ENCODE measurements at regions not wholly inside any gene's neighbourhood (a gene's known extent, or its start where the extent isn't known, plus 50 kb on each side); places are given as distances from the start of the nearest gene placed in this dataset.

DNA sequence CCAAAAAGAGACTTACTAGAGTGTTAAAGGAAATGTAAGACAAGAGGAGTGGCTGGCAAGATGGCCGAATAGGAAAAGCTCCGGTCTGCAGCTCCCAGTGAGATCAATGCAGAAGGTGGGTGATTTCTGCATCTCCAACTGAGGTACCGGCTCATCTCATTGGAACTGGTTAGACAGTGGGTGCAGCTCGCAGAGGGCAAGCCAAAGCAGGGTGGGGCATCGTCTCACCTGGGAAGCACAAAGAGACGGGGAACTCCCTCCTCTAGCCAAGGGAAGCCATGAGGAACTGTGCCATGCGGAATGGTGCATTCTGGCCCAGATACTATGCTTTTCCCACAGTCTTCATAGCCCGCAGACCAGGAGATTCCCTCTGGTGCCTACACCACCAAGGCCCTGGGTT, 308.7 kb downstream of the AGTPBP1 start:
- CTCF ChIA-PET, result no interaction called here
- BruUV-seq (replicated peaks), result no TSS peak

DNA sequence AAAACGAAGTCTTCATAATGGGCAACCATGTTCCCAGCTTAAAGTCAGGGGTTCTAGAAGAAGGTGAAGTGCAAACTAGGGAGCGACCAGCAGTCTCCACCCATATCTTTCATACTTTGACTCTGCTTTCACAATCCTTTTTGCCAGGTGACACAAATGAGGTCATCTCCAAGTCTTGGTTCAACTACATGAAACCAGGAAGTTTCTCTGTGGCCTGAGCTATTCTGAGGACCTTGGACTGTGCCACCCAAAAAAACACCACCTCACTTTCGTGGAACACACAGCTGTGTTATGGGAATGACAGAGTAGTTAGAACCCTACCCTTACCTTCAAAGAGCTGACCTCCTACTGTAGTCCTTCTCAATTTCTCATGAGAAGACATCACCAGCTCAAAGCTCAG, 309.2 kb downstream of the AGTPBP1 start:
- TF ChIP-seq, protein P1, sequence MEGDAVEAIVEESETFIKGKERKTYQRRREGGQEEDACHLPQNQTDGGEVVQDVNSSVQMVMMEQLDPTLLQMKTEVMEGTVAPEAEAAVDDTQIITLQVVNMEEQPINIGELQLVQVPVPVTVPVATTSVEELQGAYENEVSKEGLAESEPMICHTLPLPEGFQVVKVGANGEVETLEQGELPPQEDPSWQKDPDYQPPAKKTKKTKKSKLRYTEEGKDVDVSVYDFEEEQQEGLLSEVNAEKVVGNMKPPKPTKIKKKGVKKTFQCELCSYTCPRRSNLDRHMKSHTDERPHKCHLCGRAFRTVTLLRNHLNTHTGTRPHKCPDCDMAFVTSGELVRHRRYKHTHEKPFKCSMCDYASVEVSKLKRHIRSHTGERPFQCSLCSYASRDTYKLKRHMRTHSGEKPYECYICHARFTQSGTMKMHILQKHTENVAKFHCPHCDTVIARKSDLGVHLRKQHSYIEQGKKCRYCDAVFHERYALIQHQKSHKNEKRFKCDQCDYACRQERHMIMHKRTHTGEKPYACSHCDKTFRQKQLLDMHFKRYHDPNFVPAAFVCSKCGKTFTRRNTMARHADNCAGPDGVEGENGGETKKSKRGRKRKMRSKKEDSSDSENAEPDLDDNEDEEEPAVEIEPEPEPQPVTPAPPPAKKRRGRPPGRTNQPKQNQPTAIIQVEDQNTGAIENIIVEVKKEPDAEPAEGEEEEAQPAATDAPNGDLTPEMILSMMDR (conservative IDR thresholded peaks at IDR 0.05; ENCODE audit: low read depth, low read length), result no peak
- no peak for TF ChIP-seq EZH2 (IDR thresholded peaks at IDR 0.05; ENCODE audit: borderline replicate concordance, low read depth, low read length, poor library complexity, severe bottlenecking)
- CTCF ChIA-PET, result no interaction called here

More for the DNA sequence above, 308.7 kb downstream of the AGTPBP1 start:
- POLR2A ChIA-PET (ENCODE audit: low non-redundant PET), result no interaction called here
- Histone ChIP-seq H3K9me3 (ENCODE audit: low read depth, low read length, poor library complexity, severe bottlenecking) (no peaks in the 10 kb centered on the region), H3K4me1 (ENCODE audit: insufficient read depth, low read length, poor library complexity, severe bottlenecking) (no peaks in the 10 kb centered on the region), H3K27ac (ENCODE audit: low read depth, low read length, poor library complexity, severe bottlenecking) (no peak overlapping the region), H3K27me3 (replicated peaks; ENCODE audit: insufficient read depth, low read depth, low read length, poor library complexity) (peaks cover 45% of the 10 kb centered on the region), H3K4me3 (ENCODE audit: low read depth, low read length, poor library complexity, severe bottlenecking) (no peak overlapping the region), H3K36me3 (ENCODE audit: insufficient read depth, low read length, poor library complexity, severe bottlenecking) (no peaks in the 10 kb centered on the region)
- TF ChIP-seq, protein P1 (conservative IDR thresholded peaks at IDR 0.05; ENCODE audit: low read depth, low read length), result no peak
- TF ChIP-seq EZH2 (IDR thresholded peaks at IDR 0.05; ENCODE audit: borderline replicate concordance, low read depth, low read length, poor library complexity, severe bottlenecking), result no peak
- intact Hi-C loops (cut with micrococcal nuclease; ENCODE audit: unreplicated experiment), result no loop called here
- no peak for DNase-seq (ENCODE audit: low spot score)

DNA sequence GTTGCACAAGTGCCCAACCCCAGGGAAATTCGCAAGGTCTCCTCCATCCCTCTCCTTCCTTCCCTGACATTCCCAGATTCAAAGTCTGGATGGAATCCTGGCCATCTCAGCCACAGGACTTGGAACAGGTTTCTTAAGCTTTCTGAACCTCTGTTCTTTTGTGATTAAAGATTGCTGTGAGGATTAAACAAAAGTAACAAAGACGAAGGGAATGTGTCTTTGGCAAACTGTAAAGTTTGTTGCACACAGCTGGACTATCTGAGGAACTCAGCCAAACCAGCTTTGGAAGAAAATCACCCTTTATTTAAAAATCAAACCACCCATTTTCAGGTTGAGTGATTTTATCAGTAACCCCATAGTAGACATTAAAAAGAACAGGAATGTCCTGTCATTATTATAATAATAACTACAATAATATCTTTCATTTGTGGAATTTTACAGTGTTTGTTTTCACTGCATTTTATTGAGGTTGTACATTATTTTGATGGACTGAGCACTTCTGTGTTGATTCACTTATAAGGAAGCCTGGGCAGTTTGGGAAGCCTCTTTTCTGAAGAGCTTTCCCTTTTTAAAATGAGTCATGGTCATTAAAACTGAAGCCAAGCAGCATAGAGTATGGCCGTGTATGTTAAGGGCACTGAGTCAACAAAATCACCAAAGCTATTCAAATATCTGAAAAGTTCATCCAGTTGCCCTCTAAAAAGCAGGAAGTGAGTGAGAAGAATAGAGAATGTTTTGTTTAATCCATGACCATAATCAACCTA, 310.2 kb downstream of the AGTPBP1 start:
- intact Hi-C loops (cut with micrococcal nuclease; ENCODE audit: unreplicated experiment), result no loop called here
- no peak overlapping the region for H3K27ac ChIP-seq (ENCODE audit: low read depth, low read length, poor library complexity, severe bottlenecking)
- no peak overlapping the region for H3K4me3 ChIP-seq (ENCODE audit: low read depth, low read length, poor library complexity, severe bottlenecking)
- no TSS peak for BruUV-seq (replicated peaks)
- ChIA-PET CTCF (no interaction called here), POLR2A (ENCODE audit: low non-redundant PET) (no interaction called here)
- H3K27me3 ChIP-seq (replicated peaks; ENCODE audit: insufficient read depth, low read depth, low read length, poor library complexity), result peaks cover 59% of the 10 kb centered on the region
- TF ChIP-seq, protein P1 (conservative IDR thresholded peaks at IDR 0.05; ENCODE audit: low read depth, low read length), result no peak
- TF ChIP-seq EZH2 (IDR thresholded peaks at IDR 0.05; ENCODE audit: borderline replicate concordance, low read depth, low read length, poor library complexity, severe bottlenecking), result no peak
- no peaks in the 10 kb centered on the region for H3K9me3 ChIP-seq (ENCODE audit: low read depth, low read length, poor library complexity, severe bottlenecking)
- no peaks in the 10 kb centered on the region for H3K4me1 ChIP-seq (ENCODE audit: insufficient read depth, low read length, poor library complexity, severe bottlenecking)
- DNase-seq (ENCODE audit: low spot score), result no peak
- no peaks in the 10 kb centered on the region for H3K36me3 ChIP-seq (ENCODE audit: insufficient read depth, low read length, poor library complexity, severe bottlenecking)

More for the DNA sequence above, 309.2 kb downstream of the AGTPBP1 start:
- Histone ChIP-seq H3K27ac (ENCODE audit: low read depth, low read length, poor library complexity, severe bottlenecking) (no peak overlapping the region), H3K4me3 (ENCODE audit: low read depth, low read length, poor library complexity, severe bottlenecking) (no peak overlapping the region), H3K27me3 (replicated peaks; ENCODE audit: insufficient read depth, low read depth, low read length, poor library complexity) (peaks cover 50% of the 10 kb centered on the region), H3K36me3 (ENCODE audit: insufficient read depth, low read length, poor library complexity, severe bottlenecking) (no peaks in the 10 kb centered on the region), H3K9me3 (ENCODE audit: low read depth, low read length, poor library complexity, severe bottlenecking) (no peaks in the 10 kb centered on the region), H3K4me1 (ENCODE audit: insufficient read depth, low read length, poor library complexity, severe bottlenecking) (no peaks in the 10 kb centered on the region)
- no peak for DNase-seq (ENCODE audit: low spot score)
- intact Hi-C loops (cut with micrococcal nuclease; ENCODE audit: unreplicated experiment), result no loop called here
- no TSS peak for BruUV-seq (replicated peaks)
- POLR2A ChIA-PET (ENCODE audit: low non-redundant PET), result no interaction called here
